HG02759 (cell line): ENCODE measurements at regions not wholly inside any gene's neighbourhood (a gene's known extent, or its start where the extent isn't known, plus 50 kb on each side); places are given as distances from the start of the nearest gene placed in this dataset.

ENCODE experiments used
- ATAC-seq: cut with Tn5 transposase; IDR thresholded peaks from one replicate; pipeline ENCODE4 v1.9.1; 2021; ENCODE audit warnings: mild to moderate bottlenecking, moderate library complexity; ENCODE audit not compliant: unreplicated experiment

DNA sequence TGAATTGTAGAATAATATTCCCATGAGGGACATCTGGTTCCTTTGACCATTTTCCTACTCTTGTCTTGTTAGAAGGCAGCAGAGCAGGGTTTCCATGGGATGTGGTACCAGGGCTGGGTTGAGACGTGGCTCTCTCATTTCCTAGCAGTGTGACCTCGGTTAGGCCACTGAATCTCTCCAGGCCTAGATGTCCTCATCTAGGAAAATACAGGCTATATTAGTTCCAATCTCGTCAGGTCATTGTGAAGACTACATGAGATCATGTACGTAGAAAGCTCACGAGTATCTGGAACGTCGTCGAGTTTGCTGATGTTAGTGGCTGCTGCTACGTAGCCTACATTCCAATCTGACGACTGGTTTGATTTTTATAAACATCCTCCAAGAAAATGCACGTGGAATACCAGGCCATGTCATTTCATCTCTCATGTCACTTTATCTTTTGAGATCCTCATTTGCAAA, 278.2 kb upstream of the GATB start:
- no peak for ATAC-seq

- ATAC-seq = no peak
Measured at GRCh38 chr4:152038238-152038637, 277.4 kb upstream of the GATB start.

GRCh38 chr4:152037435-152037834, 276.6 kb upstream of the GATB start:
- no peak for ATAC-seq

GRCh38 chr4:152033621-152034020, 272.8 kb upstream of the GATB start:
- ATAC-seq = no peak

GRCh38 chr4:152032722-152033131, 271.9 kb upstream of the GATB start:
- ATAC-seq = no peak

DNA sequence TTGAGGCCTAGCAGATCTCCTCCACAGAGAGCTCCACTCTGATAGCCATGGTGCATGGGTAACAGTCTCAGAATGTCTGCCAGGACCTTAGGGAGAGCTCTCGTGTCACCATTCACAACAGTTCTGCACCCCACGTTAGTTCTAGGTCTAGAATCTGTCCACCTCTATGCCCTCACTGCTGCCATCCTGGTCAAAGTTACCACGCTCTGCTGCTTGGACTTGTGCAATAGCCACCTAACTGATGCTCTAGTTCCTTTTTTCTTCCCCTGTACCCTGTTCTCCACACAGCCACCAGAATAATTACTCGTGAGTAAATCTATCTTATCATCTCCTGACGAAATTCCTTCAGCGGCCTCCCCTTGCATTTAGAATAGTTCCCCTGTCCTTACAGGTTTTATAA, 268.8 kb upstream of the GATB start:
- no peak for ATAC-seq

DNA sequence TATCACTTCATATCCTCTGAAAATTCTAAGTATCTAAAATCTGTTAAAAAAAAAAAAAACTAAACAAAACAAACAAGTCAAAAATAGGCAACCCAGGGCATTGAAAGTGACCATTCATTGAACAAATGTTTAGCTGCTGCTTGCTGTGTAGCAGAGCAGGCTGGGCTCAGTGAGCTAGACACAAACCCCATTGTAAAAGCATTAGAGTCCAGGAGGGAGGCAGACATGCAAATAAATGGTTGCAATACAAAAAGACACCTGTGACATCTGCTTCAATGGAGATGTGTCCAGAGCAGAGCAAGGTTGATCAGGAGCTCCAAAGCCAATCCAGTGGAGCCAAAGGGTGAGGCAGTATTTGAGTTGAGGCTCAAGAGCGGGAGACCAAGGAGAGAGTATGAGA, 267.3 kb upstream of the GATB start:
- ATAC-seq = no peak

GRCh38 chr4:152024881-152025280, 264.1 kb upstream of the GATB start:
- no peak for ATAC-seq

- no peak for ATAC-seq
Measured at GRCh38 chr4:152023674-152024073, 262.9 kb upstream of the GATB start.

GRCh38 chr4:152022543-152022942, 261.7 kb upstream of the GATB start:
- ATAC-seq = no peak

GRCh38 chr4:152021788-152022438, 261.1 kb upstream of the GATB start:
- ATAC-seq = no peak

DNA sequence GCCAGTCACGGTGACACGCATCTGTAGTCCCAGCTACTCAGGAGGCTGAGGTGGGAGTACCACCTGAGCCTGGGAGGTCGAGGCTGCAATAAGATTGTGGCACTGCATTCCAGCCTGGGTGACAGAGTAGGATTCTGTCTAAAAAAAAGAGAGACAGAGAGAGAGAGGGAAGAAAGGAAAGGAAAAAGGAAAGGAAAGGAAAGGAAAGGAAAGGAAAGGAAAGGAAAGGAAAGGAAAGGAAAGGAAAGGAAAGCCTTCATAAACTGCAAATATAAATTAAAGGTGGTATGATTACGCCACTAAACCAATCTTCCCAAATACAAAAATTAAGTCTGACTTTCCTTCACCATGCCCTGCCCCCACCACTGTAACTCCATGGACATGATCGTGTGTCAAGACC, 259.3 kb upstream of the GATB start:
- no peak for ATAC-seq

- ATAC-seq = no peak
Measured at GRCh38 chr4:152016303-152016620, 255.5 kb upstream of the GATB start.

GRCh38 chr4:152015597-152016302, 254.9 kb upstream of the GATB start:
- no peak for ATAC-seq

- ATAC-seq = peak; percentile 99
Measured at GRCh38 chr4:152014280-152014679, 253.5 kb upstream of the GATB start.

DNA sequence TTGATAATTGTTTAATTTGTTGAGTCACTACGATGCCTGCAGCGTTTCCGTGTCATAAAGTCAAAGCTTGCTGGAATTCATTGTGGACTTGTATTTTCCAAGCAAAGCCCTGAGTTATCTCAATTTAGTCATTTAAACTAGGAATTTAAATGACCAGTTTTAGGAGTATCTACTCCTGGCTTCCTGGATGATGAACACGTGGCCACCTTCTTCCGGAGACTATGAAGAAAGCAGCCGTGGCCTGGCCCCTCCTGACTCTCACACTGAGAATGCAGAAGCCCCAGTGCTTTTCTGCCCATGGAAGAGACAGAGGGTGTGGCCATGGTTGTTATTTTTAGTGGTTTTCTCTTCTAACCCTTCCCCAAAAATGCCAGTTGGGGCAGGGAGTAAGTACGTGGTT, 250.7 kb upstream of the GATB start:
- ATAC-seq = no peak

- ATAC-seq = no peak
Measured at GRCh38 chr4:152010710-152011079, 249.9 kb upstream of the GATB start.

DNA sequence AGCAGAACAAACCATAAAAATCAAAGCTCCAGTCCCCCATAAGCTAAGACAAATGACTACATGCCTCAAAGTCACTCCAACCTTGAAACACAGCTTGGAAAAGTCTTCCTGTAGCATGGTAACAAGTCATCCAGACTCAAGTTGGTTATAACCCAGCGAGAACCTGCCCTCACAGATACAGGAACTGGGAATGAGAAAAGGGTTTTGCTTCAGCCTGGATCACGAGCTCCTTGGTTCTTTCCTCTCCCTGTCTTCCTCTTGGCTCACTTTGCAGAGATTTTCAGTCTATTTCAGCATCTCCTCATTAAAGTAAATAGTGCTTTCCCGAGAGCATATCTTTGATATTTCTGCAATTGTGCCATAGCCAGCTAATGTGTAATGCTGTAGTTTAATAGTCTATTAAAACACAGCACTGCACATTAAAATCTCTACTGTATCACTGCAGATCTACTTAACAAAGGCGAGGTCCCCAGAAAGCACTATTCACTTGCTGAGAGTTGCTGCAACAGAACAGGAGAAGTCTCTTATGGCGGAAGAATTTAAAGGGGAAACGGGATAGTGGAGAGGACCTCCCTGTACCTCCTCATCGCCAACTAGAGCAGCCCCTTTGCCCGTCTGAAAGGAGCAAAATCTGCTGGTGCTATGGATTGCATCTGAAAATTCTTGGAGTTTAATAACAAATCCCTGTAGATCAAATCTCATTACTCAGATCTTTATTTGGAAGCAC, 249.3 kb upstream of the GATB start:
- no peak for ATAC-seq

DNA sequence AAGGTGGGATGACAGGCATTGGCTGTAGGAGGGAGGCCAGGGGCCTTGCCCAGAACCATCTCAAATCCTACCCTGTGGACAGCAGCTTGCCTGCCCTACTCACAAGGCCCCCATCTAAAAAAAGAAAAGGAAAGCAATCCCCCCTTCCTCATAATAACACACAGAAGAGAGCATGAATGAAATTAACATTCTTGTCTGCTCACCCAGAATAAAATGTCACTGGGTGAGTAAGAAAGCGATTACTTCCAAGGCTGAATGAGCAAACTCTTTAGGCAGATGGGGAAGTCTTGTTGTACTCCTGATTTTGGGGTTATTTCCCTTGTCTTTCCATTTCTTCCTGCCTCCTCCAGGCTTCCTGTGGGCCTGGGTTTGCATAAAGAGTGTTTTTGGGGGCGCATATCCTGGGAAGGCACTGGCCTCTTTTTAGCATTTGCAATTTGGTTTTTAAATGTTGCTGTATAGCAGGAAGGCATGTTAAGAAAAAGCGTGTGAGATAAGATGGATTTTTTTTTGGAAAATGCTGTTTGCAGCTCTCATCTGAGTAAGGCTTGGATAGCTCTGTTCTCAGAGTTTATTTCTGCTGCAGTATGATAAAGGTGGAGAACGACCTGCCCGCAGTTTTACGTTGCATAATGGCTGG, 248.3 kb upstream of the GATB start:
- no peak for ATAC-seq

- no peak for ATAC-seq
Measured at GRCh38 chr4:152007111-152007510, 246.3 kb upstream of the GATB start.

DNA sequence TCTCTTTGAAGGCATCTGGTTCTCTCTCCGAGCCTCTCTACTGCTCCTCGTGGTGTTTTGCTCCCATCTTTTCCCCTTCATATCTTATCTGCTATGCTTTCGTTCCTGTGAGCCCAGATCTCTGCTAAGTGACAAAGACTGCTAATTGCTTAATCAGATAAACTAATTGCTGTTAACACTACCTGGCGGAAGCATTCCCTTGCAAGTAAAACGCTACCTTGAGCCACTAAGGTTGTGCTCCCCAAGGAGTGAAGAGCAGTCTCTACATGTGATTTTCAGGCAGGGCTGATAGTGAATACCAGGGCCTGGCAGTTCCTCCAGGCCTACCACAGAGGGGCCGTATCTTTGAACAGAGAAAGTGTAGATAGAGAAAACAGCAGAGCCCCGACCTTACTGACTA, 244.0 kb upstream of the GATB start:
- no peak for ATAC-seq

- ATAC-seq = no peak
Measured at GRCh38 chr4:152000518-152000917, 239.7 kb upstream of the GATB start.
